H1 (cell line): ENCODE measurements at regions not wholly inside any gene's neighbourhood (a gene's known extent, or its start where the extent isn't known, plus 50 kb on each side); places are given as distances from the start of the nearest gene placed in this dataset.

Experiments used
- CTCF ChIA-PET: fragments of 300-600 bp; sonication (Branson Sonifier 250); formaldehyde crosslinking; loops from one replicate; lab custom pipeline; 2021; ENCODE audit not compliant: partially characterized antibody; lab: Charles Lee
- POLR2A ChIA-PET: fragments of 300-600 bp; sonication (Branson Sonifier 250); formaldehyde crosslinking; loops from one replicate; lab custom pipeline; 2021; ENCODE audit warnings: inconsistent platforms; ENCODE audit not compliant: partially characterized antibody; lab: Charles Lee
- DNase-seq, 2 experiments: peaks; one replicate each; pipeline versions ENCODE4 v3.0.0 to v3.0.0-alpha.2; 2010 to 2022; ENCODE audit warnings: low spot score in 2 of 2, low read depth in 1 of 2, mixed read lengths in 1 of 2
- FAIRE-seq: peaks from 2 replicates; lab custom pipeline; 2011; peaks lifted over from hg19 to GRCh38; lab: Jason Lieb, UNC
- H2AFZ ChIP-seq: 2 replicates; pipeline ENCODE4 v1.8.1; 2012; ENCODE audit warnings: low read length, inconsistent platforms
- H2AK5ac ChIP-seq: 2 replicates; pipeline ENCODE4 v1.6.1; 2013; ENCODE audit warnings: low read depth, low read length
- H2BK120ac ChIP-seq: replicated peaks from 2 replicates; pipeline ENCODE3; 2013; ENCODE audit warnings: low read depth, low read length, inconsistent platforms
- H2BK12ac ChIP-seq: 2 replicates; pipeline ENCODE4 v1.6.1; 2013; ENCODE audit warnings: low read depth, low read length
- H2BK15ac ChIP-seq: 2 replicates; pipeline ENCODE4 v1.6.1; 2013; ENCODE audit warnings: low read length
- H2BK20ac ChIP-seq: 2 replicates; pipeline ENCODE4 v1.6.1; 2013; ENCODE audit warnings: low read length
- H2BK5ac ChIP-seq: 2 replicates; pipeline ENCODE4 v1.6.1; 2013; ENCODE audit warnings: low read depth, low read length
- H3K14ac ChIP-seq: 2 replicates; pipeline ENCODE4 v1.6.1; 2013; ENCODE audit warnings: inconsistent platforms; ENCODE audit not compliant: insufficient read length
- H3K18ac ChIP-seq: 2 replicates; pipeline ENCODE4 v1.6.1; 2013; ENCODE audit warnings: low read length; ENCODE audit errors: extremely low read depth
- H3K23ac ChIP-seq: 2 replicates; pipeline ENCODE4 v1.6.1; 2013; ENCODE audit warnings: inconsistent platforms; ENCODE audit not compliant: insufficient read length
- H3K23me2 ChIP-seq: 2 replicates; pipeline ENCODE4 v1.6.1; 2013; ENCODE audit warnings: low read depth, low read length
- H3K27ac ChIP-seq: 2 replicates; pipeline ENCODE4 v1.6.1; 2011; ENCODE audit warnings: low read depth, low read length, inconsistent platforms
- H3K27me3 ChIP-seq, 4 experiments: replicated peaks in 1 of 4; 1 replicate in 1 of 4; 2 replicates in 3 of 4; pipeline versions ENCODE4 v1.6.1 to v1.8.1; 2011 to 2013; ENCODE audit warnings: low read length in 3 of 4, mild to moderate bottlenecking in 3 of 4, inconsistent platforms in 2 of 4, mixed read lengths in 2 of 4, moderate library complexity in 1 of 4; ENCODE audit not compliant: control insufficient read depth in 3 of 4, insufficient read depth in 3 of 4; ENCODE audit errors: extremely low read depth in 1 of 4
- H3K36me3 ChIP-seq, 4 experiments: 2 replicates each; pipeline versions ENCODE4 v1.6.1 to v1.8.1; 2011 to 2013; ENCODE audit warnings: mild to moderate bottlenecking in 4 of 4, low read length in 3 of 4, moderate library complexity in 2 of 4, control low read depth in 1 of 4, inconsistent platforms in 1 of 4; ENCODE audit not compliant: insufficient read depth in 4 of 4, control insufficient read depth in 2 of 4
- H3K4ac ChIP-seq: replicated peaks from 2 replicates; pipeline ENCODE3; 2013; ENCODE audit warnings: low read length, low read depth, mixed read lengths, inconsistent platforms; ENCODE audit not compliant: insufficient read length
- H3K4me1 ChIP-seq, 4 experiments: replicated peaks in 1 of 4; 1 replicate in 1 of 4; 2 replicates in 3 of 4; pipeline versions ENCODE4 v1.6.1 to v1.8.1; 2011 to 2013; ENCODE audit warnings: low read length in 3 of 4, inconsistent platforms in 2 of 4, mixed read lengths in 1 of 4; ENCODE audit not compliant: insufficient read depth in 4 of 4, control insufficient read depth in 3 of 4
- H3K4me2 ChIP-seq, 2 experiments: 2 replicates each; pipeline versions ENCODE4 v1.6.1 to v1.8.1; 2011 to 2013; ENCODE audit warnings: low read depth in 2 of 2, low read length in 2 of 2, control low read depth in 1 of 2, inconsistent platforms in 1 of 2, mild to moderate bottlenecking in 1 of 2; ENCODE audit not compliant: insufficient read depth in 1 of 2
- H3K4me3 ChIP-seq, 4 experiments: fragments of 200-600, 300-600 bp in 1 of 4; sonication (generic), shearing (Covaris generic), sonication (Bioruptor Twin) in 1 of 4; 2 replicates each; pipeline versions ENCODE4 v1.5.1 to v1.8.1; 2011 to 2016; ENCODE audit warnings: low read length in 4 of 4, low read depth in 3 of 4, control low read depth in 2 of 4, inconsistent platforms in 2 of 4, mild to moderate bottlenecking in 2 of 4, mixed read lengths in 1 of 4, moderate library complexity in 1 of 4; ENCODE audit not compliant: insufficient read depth in 2 of 4; ENCODE audit errors: extremely low read depth in 1 of 4
- H3K56ac ChIP-seq: replicated peaks from 2 replicates; pipeline ENCODE3; 2013; ENCODE audit warnings: low read depth, mild to moderate bottlenecking, mixed read lengths, low read length, inconsistent platforms; ENCODE audit not compliant: insufficient read length
- H3K79me1 ChIP-seq: 2 replicates; pipeline ENCODE4 v1.6.1; 2013; ENCODE audit warnings: low read depth, low read length, control low read depth
- H3K79me2 ChIP-seq, 2 experiments: 2 replicates each; pipeline versions ENCODE4 v1.6.1 to v1.8.1; 2012 to 2013; ENCODE audit warnings: low read length in 2 of 2, mild to moderate bottlenecking in 2 of 2, inconsistent platforms in 1 of 2; ENCODE audit not compliant: insufficient read depth in 2 of 2, control insufficient read depth in 1 of 2
- H3K9ac ChIP-seq, 4 experiments: replicated peaks in 1 of 4; 1 replicate in 1 of 4; 2 replicates in 3 of 4; pipeline versions ENCODE4 v1.6.1 to v1.8.1; 2011 to 2013; ENCODE audit warnings: low read depth in 3 of 4, low read length in 3 of 4, control low read depth in 2 of 4, mild to moderate bottlenecking in 2 of 4, moderate library complexity in 2 of 4, inconsistent platforms in 1 of 4; ENCODE audit errors: extremely low read depth in 1 of 4
- H3K9me3 ChIP-seq, 2 experiments: 2 replicates each; pipeline versions ENCODE4 v1.6.1 to v1.8.1; 2012 to 2013; ENCODE audit warnings: mild to moderate bottlenecking in 2 of 2, moderate library complexity in 2 of 2, control low read depth in 1 of 2, inconsistent platforms in 1 of 2, low read depth in 1 of 2, low read length in 1 of 2, mixed read lengths in 1 of 2; ENCODE audit not compliant: insufficient read depth in 2 of 2
- H4K20me1 ChIP-seq, 2 experiments: replicated peaks in 1 of 2; 2 replicates each; pipeline versions ENCODE3 to v1.8.1; 2011 to 2013; ENCODE audit warnings: inconsistent platforms in 2 of 2, low read length in 2 of 2, mild to moderate bottlenecking in 1 of 2; ENCODE audit not compliant: insufficient read depth in 2 of 2, control insufficient read depth in 1 of 2
- H4K5ac ChIP-seq: 2 replicates; pipeline ENCODE4 v1.6.1; 2013; ENCODE audit warnings: low read length, low read depth, mixed read lengths, inconsistent platforms; ENCODE audit not compliant: insufficient read length
- H4K8ac ChIP-seq: 2 replicates; pipeline ENCODE4 v1.8.0; 2013; ENCODE audit warnings: mild to moderate bottlenecking, moderate library complexity, low read length, inconsistent platforms; ENCODE audit not compliant: insufficient read depth; ENCODE audit errors: extremely low read depth
- H4K91ac ChIP-seq: replicated peaks from 2 replicates; pipeline ENCODE3; 2013; ENCODE audit warnings: low read length, mixed read lengths, inconsistent platforms; ENCODE audit not compliant: insufficient read length
- ASH2L ChIP-seq: fragments of 200-600, 300-600 bp; sonication (generic); IDR thresholded peaks from one replicate; pipeline ENCODE4 v1.7.1; 2017; ENCODE audit warnings: low read length
- GABPA ChIP-seq: IDR thresholded peaks from 2 replicates; pipeline ENCODE4 v1.6.1; 2011; ENCODE audit warnings: mild to moderate bottlenecking, low read length, moderate library complexity, borderline replicate concordance; ENCODE audit not compliant: insufficient read depth
- HDAC6 ChIP-seq: IDR thresholded peaks from one replicate; pipeline ENCODE4 v1.7.1; 2012; ENCODE audit warnings: low read depth, mild to moderate bottlenecking, inconsistent platforms, low read length, moderate library complexity
- JUN ChIP-seq: IDR thresholded peaks from 2 replicates; pipeline ENCODE4 v1.6.1; 2011; ENCODE audit warnings: low read depth, mild to moderate bottlenecking, improper control_type of control experiment, low read length
- RBBP5 ChIP-seq: IDR thresholded peaks from 2 replicates; pipeline ENCODE4 v1.7.1; 2012; ENCODE audit warnings: low read depth, mild to moderate bottlenecking, inconsistent platforms, low read length, moderate library complexity, borderline replicate concordance
- SP2 ChIP-seq: IDR thresholded peaks from 2 replicates; pipeline ENCODE4 v1.6.1; 2012; ENCODE audit warnings: mild to moderate bottlenecking, low read length, inconsistent platforms
- TBP ChIP-seq: IDR thresholded peaks from 2 replicates; pipeline ENCODE4 v1.6.1; 2011; ENCODE audit warnings: low read depth, low read length, improper control_type of control experiment
- WGBS, 2 experiments: shearing (Covaris generic) in 1 of 2; methylation state at CpG; one replicate each; pipeline versions ENCODE4 v1.1.6 to v1.1.7; 2013 to 2015; ENCODE audit warnings: low lambda C conversion rate in 2 of 2, mixed read lengths in 2 of 2, inconsistent platforms in 1 of 2, low coverage in 1 of 2, missing lambda C conversion rate in 1 of 2; ENCODE audit not compliant: insufficient replicate concordance in 2 of 2, insufficient coverage in 1 of 2, insufficient read length in 1 of 2; ENCODE audit errors: extremely low coverage in 1 of 2, missing lambda C conversion rate in 1 of 2; 5-methylcytosine and 5-hydroxymethylcytosine counted together
- TF ChIP-seq, protein P1 (sequence below): IDR thresholded peaks from 2 replicates; pipeline ENCODE4 v1.6.1; 2011; ENCODE audit warnings: low read depth, mild to moderate bottlenecking, low read length; ENCODE audit not compliant: insufficient read depth
- TF ChIP-seq, protein P2 (sequence below): IDR thresholded peaks from 2 replicates; pipeline ENCODE4 v1.6.1; 2012; ENCODE audit warnings: inconsistent platforms

DNA sequence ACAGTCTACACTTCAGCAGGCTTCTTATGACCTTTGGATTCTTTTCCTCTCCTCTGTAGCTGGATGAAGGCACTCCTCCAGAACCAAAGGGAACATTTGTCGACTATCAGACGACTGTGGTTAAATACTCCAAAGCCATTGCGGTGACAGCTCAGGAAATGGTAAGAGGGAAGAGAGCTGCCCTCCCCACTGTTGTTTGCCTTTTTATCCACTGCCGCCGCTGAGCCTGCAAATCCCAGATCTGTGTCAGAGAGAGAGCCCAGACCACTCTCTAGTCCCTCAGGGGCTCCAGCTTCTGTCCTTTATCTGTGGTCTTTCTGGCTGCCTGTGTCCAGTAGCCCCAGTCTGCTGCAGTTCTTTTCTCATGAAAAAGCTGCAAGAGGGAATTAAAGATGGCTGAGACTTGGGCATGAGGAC is 261.5 kb upstream of the TPM1 start:
- FAIRE-seq (no peak), DNase-seq (no peak)
- Histone ChIP-seq H2BK20ac (no peak overlapping the region), H3K14ac (no peak overlapping the region), H3K36me3 (no peaks in the 10 kb centered on the region; a peak in 1 of 8 replicates), H3K79me2 (no peaks in the 10 kb centered on the region), H3K56ac (no peak overlapping the region), H3K4me1 (peaks cover 0 to 8% (median 5%) of the 10 kb centered on the region in 4 experiments; a peak in 5 of 7 replicates), H3K18ac (no peak overlapping the region), H4K8ac (no peak overlapping the region), H3K4me3 (no peak overlapping the region), H3K23me2 (no peaks in the 10 kb centered on the region), H3K9ac (no peak overlapping the region), H2AFZ (no peak overlapping the region), H4K91ac (no peak overlapping the region), H2BK12ac (no peak overlapping the region), H2AK5ac (no peak overlapping the region), H4K20me1 (no peaks in the 10 kb centered on the region), H3K4me2 (no peak overlapping the region), H3K4ac (no peak overlapping the region), H3K27me3 (no peaks in the 10 kb centered on the region), H3K79me1 (no peaks in the 10 kb centered on the region), H2BK15ac (no peak overlapping the region), H2BK5ac (no peak overlapping the region), H2BK120ac (no peak overlapping the region), H3K23ac (no peak overlapping the region), H3K9me3 (no peaks in the 10 kb centered on the region), H4K5ac (no peak overlapping the region), H3K27ac (no peak overlapping the region)
- WGBS, 2 experiments, result 93% methylated on average over 5 of the region's 5 CpGs; no CpG with 5 or more reads in 1 of the 2 experiments
- TF ChIP-seq HDAC6 (no peak), TBP (no peak), SP2 (no peak), GABPA (no peak), JUN (no peak), RBBP5 (no peak), ASH2L (no peak)
- TF ChIP-seq, protein P1, sequence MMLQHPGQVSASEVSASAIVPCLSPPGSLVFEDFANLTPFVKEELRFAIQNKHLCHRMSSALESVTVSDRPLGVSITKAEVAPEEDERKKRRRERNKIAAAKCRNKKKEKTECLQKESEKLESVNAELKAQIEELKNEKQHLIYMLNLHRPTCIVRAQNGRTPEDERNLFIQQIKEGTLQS, result no peak
- TF ChIP-seq, protein P2, sequence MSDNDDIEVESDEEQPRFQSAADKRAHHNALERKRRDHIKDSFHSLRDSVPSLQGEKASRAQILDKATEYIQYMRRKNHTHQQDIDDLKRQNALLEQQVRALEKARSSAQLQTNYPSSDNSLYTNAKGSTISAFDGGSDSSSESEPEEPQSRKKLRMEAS, result no peak
- CTCF ChIA-PET, result interaction anchor here (0.9 to 2.3 kb wide), 2 partner anchors 39 to 313 kb away, joined by 3 to 11 read pairs; no protein-coding TSS in a partner anchor
- POLR2A ChIA-PET, result interaction anchor here (0.5 to 0.6 kb wide), 2 partner anchors 61 to 114 kb away, joined by 3 to 5 read pairs; no protein-coding TSS in a partner anchor
